G401 (cell line): ENCODE measurements at regions not wholly inside any gene's neighbourhood (a gene's known extent, or its start where the extent isn't known, plus 50 kb on each side); places are given as distances from the start of the nearest gene placed in this dataset.

Experiments
- DNase-seq: peaks from one replicate; pipeline ENCODE4 v3.0.0-alpha.2; 2015; ENCODE audit warnings: low spot score
- in situ Hi-C: cut with HindIII; loops from 2 replicates; pipeline ENCODE4 v1.10.0; 2016; ENCODE audit warnings: low sequenced_read_pairs, mixed read lengths

DNA sequence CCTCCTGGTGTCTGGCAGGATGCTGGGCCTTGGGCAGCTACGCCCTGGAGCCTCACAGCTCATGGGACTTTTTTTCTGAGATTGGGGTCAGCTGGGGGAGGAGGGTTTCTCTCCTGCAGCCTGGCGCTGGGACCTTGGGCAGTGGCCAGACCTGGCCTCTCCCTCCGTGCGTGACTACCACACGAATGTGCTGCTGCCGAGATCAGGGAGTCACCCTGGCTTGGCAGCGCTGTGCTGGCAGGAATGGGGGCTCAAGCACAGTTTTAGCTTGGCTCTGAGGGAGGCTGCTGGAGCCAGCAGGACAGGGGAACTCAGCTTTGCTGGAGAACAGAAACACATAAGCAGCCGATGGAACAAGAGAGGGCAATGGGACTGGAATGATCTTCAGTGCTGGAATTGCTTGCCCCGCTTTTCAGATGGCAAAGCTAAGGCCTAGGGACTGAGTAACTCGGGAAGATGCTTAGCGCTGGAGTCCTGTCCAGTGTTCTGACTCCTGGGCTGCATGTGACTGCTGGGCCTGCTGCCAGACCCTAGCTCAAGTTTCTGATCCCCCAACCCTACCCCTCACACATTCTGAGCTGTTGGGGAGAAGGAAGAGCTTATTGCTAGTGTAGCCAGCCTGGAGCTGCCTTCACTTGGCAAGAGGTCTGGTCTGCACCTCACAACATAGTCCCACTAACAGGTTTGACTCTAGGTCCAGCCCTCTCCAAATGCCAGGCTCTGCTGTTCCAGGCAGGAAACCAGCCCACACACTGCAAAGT lies 69.9 kb downstream of the NAV1 start:
- DNase-seq = no peak
- in situ Hi-C loops = no loop called here

DNA sequence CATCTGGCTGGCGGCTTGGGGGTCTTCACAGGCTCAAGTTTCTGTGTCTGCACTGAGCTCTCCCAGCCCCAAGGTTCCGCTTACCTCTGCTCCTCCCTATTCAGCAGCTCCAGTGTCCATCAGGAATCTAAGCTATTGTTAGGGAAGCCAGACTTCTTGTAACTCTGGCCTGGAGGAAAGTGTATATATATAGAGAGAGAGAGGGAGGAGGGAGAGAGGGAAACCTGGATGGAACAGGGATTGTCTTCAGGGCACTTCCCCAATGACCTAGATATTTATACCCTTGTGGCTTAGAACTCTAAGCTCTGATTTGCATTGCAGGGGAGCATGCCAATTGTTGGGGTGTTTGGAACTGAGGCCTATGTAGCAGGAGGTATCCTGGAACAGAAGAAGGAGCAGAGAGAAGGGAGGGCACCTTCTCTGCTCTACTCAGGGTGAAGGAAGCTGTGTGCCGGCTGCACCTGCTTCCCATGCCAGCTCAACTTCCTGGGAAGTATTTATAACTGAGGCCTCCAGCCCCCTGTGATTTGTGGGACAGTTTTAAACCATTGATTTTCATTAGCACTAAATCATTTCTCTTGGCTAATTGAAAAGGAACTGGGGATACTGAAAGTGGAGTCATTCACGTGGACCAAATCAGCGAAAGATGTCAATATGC lies 70.9 kb downstream of the NAV1 start:
- in situ Hi-C loops = no loop called here
- no peak for DNase-seq

DNA sequence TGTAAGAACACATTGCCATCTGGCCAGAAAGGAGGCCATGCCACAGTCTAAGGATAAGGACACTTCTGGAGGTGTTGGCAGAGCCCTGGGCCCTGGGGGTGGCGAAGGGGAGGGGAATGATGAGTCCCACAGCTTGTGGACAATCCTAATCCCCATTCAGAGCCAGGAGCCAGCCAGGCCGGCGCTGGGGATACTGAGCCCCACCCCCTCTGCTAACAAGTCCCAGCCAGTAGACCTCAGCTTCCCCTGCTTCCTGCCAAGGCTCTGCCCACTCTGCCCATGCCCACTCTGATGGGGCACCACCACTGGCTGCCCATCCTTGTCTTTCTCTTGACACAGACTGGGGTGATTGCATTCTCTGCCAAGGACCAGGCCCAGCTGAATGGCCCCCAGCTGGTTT lies 71.9 kb downstream of the NAV1 start:
- DNase-seq = peak; percentile 23
- in situ Hi-C loops = no loop called here

DNA sequence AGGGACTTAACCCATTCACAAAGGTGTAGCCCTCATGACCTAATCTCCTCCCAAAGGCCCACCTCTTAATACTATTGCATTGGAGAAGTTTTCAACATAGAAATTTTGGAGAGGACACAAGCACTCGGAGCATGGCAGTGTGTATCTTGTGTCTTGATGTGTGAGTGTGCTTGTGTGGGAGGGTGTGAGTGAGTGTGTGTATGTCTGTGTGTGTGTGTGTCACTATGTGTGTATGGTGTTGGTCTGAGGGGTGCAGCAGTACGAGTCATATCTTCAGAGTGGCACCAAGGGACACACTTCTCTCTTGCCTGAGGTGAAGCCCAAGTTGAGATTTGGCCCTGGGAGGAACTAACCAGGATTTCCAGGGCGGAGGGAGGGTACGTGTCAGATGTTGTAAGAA lies 73.7 kb downstream of the NAV1 start:
- in situ Hi-C loops = no loop called here

DNA sequence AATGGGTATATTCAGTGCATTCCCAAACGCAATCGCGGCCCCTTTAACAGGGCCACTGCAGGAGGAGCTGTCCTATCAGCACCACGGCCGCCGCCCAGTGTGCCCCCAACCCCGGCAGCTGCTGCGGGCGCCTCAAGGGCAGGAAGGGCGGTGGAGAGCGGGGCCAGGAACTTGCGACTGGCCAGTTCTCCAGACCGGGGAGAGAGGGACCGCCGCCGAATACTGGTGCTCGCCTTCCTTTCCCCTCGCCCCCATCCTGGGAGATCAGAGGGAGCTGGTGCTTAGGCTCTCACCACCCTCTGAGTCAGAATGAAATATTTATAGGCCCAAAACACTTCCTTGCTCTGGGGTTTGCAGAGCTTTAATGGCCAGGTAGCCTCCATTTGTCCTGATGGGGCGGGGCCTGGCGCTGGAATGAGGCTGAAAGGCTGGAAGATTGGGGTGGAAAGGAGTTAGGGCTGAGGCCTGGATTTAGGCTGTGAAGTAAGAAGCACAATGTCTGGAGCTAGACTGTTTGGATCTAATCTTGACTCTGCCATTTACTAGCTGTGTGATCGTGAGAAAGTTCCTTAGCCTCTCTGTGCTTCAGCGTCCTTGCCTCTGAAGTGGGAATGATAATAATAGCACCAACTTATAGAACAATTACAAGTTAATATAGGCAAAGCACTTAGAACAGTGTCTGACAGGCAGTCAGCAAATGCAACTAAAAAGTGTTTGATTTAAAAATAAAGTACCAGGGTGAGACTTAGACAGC lies 75.5 kb downstream of the NAV1 start:
- in situ Hi-C loops = no loop called here
- no peak for DNase-seq

More for the DNA sequence above, 73.7 kb downstream of the NAV1 start:
- DNase-seq = no peak

DNA sequence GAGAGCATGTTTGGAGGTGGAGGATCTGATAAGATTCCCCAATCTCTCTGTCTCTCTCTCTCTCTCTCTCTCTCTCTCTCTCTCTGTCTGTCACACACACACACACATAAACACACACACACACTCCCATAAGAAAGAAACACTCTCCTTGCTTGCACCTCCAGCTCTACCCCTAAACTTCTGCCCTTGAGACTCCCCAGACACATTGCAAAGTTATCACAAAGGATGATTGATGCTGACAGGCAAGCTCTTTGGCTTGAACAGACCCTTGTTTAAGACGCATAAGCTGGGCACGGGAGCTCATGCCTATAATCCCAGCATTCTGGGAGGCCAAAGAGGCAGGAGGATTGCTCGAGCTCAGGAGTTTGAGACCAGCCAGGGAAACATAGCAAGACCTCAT lies 78.2 kb downstream of the NAV1 start:
- no peak for DNase-seq
- in situ Hi-C loops = no loop called here

DNA sequence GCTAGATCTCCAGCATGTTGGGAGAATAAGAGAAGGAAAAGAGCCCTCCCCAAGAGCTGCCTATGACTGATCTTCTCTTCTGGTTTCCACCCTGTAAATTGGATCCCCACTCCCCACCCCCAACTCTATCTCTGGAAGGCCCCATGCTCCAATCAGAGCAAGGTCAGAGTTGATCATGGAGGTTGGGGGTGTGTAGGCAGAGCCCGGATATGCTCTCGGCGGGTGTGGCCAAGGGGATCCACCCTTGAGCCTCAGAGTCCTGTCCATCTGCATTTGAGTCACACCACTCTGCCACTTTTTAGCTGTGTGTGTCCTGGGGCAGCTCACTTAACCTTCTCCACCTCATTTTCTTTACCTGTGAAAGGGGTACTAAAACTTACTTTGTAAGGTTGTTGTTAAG lies 79.5 kb downstream of the NAV1 start:
- DNase-seq = no peak
- in situ Hi-C loops = no loop called here

DNA sequence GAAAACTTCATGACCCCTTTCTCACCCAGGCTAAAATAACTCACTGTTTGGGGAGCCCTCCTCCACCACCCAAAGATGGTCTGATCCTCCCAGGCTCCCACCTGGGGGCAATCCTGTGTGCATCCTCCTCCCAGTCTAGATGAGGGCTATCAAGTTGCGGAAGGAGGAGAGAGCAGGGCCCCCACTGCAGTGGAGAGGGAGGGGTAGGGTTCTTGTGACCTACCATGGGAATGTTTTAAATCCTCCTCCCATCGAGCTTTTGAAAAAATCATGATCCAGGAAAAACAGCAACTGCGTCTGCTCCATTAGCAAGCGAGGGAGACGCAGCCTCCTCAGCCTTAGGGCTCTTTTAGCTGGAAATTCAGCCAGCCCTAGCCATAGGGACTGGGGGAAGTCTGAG lies 80.0 kb downstream of the NAV1 start:
- DNase-seq = no peak
- in situ Hi-C loops = no loop called here

DNA sequence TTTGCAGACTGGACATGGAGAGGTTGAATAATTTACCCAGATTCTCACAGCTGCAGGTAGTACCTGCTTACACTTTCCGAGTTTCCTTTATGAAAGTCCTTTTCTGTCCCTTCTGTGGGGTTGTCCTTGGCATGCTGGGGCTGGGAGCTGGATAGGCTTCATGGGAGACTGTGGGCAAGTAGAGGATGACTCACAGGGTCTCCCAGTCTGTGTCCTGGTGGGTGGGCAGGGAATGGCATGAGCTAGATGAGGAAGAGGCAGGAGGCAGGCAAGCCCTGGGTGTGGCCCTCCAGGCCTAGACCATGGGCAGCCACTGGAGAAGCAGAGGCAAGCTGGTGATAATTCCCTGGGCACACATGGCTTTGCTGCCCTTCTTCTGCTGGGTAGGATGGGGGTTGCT lies 80.6 kb downstream of the NAV1 start:
- no peak for DNase-seq
- in situ Hi-C loops = no loop called here

DNA sequence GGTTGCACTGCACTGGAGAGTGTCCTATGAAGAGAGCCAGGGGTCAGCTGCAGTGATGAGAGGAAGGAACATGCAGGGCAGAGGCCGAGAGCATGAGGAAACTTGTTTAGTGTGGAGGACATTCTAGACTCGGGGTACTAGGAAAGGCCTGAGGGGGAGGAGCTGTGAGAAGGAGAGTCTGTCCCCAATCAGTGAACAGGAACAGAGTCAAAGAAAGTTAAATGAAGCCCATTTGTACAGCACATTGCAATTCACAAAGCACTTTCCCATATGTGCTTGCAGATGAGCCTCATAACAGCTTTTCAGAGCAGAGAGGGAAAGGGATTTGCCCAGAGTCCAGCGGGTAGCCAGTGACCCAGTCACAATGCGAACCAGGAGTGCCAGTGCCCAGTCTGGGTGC lies 83.4 kb downstream of the NAV1 start:
- DNase-seq = no peak
- in situ Hi-C loops = no loop called here

DNA sequence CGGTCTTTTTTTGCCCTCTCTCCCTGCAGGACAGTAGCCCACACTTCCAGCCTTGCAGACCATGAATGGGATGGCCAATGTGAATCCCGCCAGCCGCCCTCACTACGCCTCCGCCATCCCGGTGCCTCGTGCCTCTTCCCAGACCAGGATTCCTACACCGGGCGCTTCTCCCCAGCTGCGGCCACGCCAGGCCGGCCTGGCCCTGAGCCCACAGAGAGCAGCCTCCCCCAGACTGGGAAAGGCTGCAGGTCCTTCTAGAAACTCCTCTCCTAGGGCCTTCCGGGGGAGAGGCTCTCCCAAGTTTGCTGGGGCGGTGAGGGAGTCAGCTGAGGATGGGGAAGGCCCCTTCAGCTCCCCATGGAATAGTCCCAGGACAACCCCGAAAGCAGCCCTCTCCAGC lies 83.9 kb downstream of the NAV1 start:
- no peak for DNase-seq
- in situ Hi-C loops = no loop called here

DNA sequence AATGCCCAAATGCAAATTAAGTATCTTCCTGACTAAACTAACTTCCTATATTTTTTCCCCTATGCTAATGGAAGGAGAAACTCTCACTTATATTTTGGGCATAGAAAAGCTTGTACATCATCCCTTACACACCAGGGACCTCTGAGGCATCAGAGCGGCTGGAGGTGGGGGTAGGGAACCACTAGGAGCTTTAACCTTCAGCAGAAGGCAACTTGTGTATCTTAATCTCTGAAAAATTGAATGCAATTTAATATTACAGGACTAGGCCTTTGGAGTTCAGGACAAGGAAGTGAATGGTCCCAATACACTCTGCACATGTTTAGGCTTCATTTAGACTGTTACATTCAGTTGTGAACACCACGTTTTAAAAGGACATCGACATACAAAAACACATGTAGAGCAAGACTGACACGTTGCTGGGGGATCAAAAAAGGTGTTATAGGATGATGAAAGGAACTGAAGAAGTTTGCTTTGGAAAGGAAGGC lies 85.9 kb downstream of the NAV1 start:
- no peak for DNase-seq
- in situ Hi-C loops = no loop called here

DNA sequence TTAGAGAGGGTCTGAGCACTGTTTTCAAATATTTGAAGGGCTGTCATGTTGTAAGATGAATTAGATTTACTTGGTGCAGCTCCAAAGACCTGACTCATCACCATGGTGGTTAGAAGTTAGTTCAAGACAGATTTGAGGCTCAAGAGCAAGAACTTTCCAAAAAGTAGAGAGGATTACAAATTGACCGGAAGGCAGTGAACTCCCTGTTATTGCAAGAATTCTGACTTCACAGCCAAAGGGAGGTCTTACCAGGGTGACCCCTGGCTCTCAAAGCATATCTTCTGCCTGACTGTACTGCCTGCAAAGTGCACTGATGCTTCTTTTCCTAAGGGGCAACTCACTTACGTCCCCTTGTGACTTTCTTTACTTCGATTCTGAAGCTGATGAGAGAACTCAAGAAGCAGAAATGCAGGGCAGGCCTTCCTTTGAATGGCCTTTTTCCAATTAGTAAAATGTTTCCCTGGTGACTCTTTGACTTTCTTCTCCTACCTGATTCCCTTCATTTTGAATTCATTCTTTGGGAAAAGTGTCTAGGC lies 86.4 kb downstream of the NAV1 start:
- in situ Hi-C loops = no loop called here

DNA sequence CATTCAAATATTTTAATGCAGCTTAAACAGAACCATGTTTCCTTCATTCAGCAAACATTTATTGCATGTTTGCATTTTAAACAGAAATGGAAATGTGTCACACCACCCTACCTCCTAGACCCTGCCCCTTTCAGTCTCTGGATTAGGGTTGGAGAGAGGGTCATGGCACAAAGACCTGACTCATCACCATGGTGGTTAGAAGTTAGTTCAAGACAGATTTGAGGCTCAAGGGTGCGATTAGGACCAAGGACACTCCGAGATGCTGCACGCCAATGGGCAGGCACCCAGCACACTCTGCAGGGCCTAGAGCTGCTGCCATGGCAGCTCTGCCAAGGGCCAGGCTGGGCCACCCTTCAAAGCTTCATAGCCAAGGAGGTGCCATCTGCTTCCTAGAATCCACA lies 86.9 kb downstream of the NAV1 start:
- peak; percentile 83 for DNase-seq
- in situ Hi-C loops = no loop called here

More for the DNA sequence above, 86.4 kb downstream of the NAV1 start:
- DNase-seq = no peak

DNA sequence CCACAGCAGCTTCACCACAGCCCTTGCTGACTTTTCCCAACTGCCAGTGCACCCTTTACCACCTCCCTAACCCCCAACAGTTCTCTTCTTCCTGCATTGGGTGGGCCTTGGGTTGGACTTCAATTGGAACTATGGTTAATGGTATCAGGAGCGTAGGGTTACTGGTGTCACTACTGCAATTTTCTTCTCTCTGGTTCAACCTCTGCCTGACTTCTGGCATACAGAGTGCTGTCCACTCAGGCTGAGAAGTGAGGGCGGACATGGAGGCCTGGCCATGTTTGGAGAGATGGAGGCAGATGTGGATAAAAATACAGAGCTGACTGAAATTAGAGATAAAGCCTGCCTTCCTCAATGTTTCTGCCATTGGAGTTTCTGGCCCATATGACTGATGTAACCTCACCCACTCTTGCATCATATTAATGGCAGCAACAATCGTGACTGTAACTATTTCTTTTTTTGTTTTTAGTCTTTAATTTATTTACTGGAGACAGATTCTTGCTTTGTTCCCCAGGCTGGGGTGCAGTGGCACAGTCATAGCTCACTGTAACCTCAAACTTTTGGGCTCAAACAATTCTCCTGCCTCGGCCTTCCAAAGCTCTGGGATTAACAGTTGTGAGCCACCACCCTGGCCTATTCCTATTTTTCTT lies 87.8 kb downstream of the NAV1 start:
- in situ Hi-C loops = no loop called here
- DNase-seq = no peak

DNA sequence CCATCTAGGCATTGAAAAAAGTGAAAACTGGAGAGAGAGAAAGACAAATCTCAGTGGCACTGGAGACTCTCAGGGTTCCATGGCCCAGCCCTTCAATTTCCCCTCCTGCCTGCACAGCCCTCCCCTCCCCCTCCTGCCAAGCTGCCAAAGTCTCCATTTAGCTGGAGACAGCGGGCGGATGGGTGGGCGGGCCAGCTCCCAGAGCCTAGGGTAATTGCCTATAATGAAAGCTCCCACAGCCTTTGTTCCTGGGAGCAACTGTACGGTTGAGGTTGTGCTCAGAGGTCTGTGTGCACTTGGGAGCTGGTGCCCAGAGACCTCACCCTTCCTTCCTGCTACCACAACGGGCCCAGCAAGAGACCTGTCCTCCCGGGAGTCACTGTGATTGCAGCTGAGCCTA lies 89.6 kb downstream of the NAV1 start:
- in situ Hi-C loops = no loop called here
- DNase-seq = no peak

DNA sequence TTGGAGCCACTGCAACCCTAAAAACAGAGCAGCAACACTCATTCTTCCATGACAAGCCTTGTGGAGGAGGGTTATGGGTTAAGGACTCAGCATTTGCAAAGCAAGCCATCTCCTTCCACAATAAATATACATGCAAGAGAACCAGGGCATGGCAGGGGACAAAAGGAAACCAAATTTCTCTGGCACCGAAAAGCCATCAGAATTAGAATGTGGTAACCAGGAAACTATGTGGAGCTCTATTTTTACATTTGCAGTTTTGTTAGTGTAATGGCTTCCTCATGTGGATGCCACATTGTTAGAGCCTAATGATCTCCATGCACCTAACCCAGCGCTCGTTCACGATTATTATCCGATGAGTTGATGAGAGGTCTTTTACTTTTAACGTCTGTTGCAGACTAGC lies 91.7 kb downstream of the NAV1 start:
- no peak for DNase-seq
- in situ Hi-C loops = no loop called here

DNA sequence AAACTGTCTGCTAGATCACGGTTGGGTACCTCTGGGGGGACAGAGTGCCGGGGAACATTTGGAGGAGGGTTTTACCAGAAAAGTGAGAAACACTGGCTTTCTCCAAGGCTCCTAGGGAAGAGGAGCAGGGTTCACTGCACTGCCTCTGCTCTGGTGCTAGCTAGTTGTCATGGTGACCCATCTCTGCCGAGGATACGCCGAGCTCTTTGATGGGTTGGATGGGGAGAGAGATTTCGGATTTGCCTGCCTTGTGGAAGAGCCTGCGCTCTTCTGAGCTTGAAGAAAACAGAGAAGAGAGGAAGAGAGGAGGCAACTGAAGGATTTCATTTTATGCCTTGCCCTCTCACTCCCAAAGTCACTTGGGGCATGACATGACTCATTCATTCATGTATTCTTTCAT lies 92.1 kb downstream of the NAV1 start:
- in situ Hi-C loops = no loop called here
- DNase-seq = no peak

DNA sequence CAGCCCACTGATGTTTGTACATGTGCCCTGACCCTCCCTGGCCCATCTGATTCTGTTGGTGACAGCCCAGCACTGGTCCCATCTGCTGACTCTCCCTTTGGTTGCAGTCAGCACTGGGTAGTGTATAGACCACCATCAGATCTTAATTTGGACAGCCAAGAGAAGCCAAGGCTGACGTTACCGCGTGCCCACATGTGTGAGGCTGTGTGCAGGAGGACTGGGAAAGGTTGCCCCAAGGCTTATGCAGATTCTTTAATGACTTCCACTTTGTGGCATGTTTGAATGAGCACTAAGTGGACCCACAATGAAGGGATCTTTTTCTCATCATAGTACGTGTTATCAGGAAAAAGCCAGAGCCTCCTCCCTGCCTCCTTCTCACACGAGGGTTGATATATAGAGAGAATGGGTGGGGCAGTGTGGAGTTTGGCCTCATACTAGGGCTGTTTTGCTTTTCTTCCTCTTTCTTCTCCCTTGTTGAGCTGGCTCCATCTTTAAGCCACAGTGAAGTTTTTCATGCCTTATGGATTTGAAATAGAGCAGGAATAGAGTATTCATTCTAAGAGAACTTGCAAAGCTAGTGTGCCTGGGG lies 93.5 kb downstream of the NAV1 start:
- in situ Hi-C loops = no loop called here

More for the DNA sequence above, 93.5 kb downstream of the NAV1 start:
- DNase-seq = no peak
